SH-SY5Y (cell line): ENCODE measurements at regions not wholly inside any gene's neighbourhood (a gene's known extent, or its start where the extent isn't known, plus 50 kb on each side); places are given as distances from the start of the nearest gene placed in this dataset.

Experiments
- GATA2 ChIP-seq: IDR thresholded peaks from 2 replicates; pipeline ENCODE4 v1.6.1; 2011; ENCODE audit warnings: mild to moderate bottlenecking, low read depth, low read length
- GATA3 ChIP-seq: IDR thresholded peaks from 2 replicates; pipeline ENCODE4 v1.6.1; 2011; ENCODE audit warnings: low read depth, mild to moderate bottlenecking, low read length, moderate library complexity

GRCh38 chr2:30372826-30373225, 74.2 kb upstream of the LCLAT1 start:
- TF ChIP-seq GATA2 (no peak), GATA3 (no peak)
